Activated B cell treated with CpG ODN at 0.5 μM for 24 hours (primary cell): ENCODE measurements at regions not wholly inside any gene's neighbourhood (a gene's known extent, or its start where the extent isn't known, plus 50 kb on each side); places are given as distances from the start of the nearest gene placed in this dataset.

Source experiments
- ATAC-seq: fragments of 200-7000 bp; cut with Tn5 transposase; one replicate; pipeline ENCODE4 v1.10.0; 2021; ENCODE audit warnings: low read depth, mild to moderate bottlenecking, moderate library complexity
- CTCF ChIA-PET: fragments of 350-600 bp; sonication (Branson Sonifier 250); formaldehyde crosslinking; loops from one replicate; lab custom pipeline; 2021; ENCODE audit warnings: antibody characterized with exemption; lab: Charles Lee
- POLR2A ChIA-PET: fragments of 350-600 bp; sonication (Branson Sonifier 250); formaldehyde crosslinking; loops from one replicate; lab custom pipeline; 2021; ENCODE audit warnings: antibody characterized with exemption; lab: Charles Lee
- DNase-seq: peaks from one replicate; pipeline ENCODE4 v3.0.0; 2022
- H3K27ac Mint-ChIP-seq: one replicate; pipeline ENCODE4 v1.8.0; 2020; ENCODE audit warnings: mixed read lengths
- H3K27me3 Mint-ChIP-seq: one replicate; pipeline ENCODE4 v1.8.0; 2021; ENCODE audit warnings: mixed read lengths
- H3K36me3 Mint-ChIP-seq: one replicate; pipeline ENCODE4 v1.8.0; 2021; ENCODE audit warnings: low read depth, mixed read lengths
- H3K4me1 Mint-ChIP-seq: one replicate; pipeline ENCODE4 v1.8.0; 2021; ENCODE audit warnings: mixed read lengths
- H3K4me3 Mint-ChIP-seq: one replicate; pipeline ENCODE4 v1.8.0; 2020; ENCODE audit warnings: mild to moderate bottlenecking, mixed read lengths
- H3K9me3 Mint-ChIP-seq: one replicate; pipeline ENCODE4 v1.8.0; 2020; ENCODE audit warnings: mixed read lengths
- intact Hi-C: fragments of 100-400 bp; cut with micrococcal nuclease; formaldehyde crosslinking; loops from one replicate; pipeline ENCODE4 v1.15.1; 2024
- TF ChIP-seq, protein P1 (sequence below): fragments of 200-600 bp; IDR thresholded peaks from one replicate; pipeline ENCODE4 v1.8.0; 2022; ENCODE audit warnings: antibody characterized with exemption, mild to moderate bottlenecking

DNA sequence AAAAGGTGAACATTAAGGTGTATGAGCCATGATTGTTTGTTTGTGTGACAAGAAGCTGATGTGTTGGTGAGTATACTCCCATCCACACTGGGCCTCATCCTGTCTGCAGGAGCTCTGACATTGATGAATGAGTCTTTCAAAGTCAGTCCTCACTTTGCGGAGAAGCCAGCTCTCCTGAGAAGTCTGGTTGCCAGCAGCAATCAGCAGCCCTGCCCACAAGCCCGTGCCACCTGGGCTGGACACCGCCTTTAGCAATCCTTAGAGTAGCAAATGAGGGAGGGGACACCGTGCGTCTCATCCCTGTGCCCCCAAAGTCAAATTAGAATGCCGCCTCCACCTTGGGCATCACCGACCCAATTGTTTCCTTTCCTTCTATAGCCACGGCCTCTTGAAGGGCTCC, 174.8 kb upstream of the NECTIN1 start:
- H3K4me3 Mint-ChIP-seq: no peak overlapping the region
- ChIA-PET CTCF (no interaction called here), POLR2A (no interaction called here)

DNA sequence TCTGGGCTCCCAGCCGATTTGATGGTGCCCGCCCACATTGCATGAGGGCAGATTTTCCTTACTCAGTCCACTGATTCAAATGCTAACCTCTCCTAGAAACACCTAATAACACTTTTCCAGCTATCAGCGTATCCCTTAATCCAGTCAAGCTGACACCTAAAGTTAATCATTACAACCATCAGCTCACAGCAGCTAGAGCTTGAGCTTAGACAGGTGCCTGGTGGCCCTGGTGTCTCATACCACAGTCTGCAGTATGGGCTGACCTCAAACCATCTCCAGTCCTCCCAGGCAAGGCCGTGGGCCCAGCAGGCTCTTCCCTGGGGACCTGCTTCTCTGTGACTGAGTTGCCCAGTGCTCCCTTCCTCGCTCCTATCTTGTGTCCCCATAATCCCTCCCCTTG, 174.4 kb upstream of the NECTIN1 start:
- no peaks in the 10 kb centered on the region for H3K36me3 Mint-ChIP-seq
- ATAC-seq: no peak
- DNase-seq: no peak
- no peaks in the 10 kb centered on the region for H3K9me3 Mint-ChIP-seq
- TF ChIP-seq, protein P1, sequence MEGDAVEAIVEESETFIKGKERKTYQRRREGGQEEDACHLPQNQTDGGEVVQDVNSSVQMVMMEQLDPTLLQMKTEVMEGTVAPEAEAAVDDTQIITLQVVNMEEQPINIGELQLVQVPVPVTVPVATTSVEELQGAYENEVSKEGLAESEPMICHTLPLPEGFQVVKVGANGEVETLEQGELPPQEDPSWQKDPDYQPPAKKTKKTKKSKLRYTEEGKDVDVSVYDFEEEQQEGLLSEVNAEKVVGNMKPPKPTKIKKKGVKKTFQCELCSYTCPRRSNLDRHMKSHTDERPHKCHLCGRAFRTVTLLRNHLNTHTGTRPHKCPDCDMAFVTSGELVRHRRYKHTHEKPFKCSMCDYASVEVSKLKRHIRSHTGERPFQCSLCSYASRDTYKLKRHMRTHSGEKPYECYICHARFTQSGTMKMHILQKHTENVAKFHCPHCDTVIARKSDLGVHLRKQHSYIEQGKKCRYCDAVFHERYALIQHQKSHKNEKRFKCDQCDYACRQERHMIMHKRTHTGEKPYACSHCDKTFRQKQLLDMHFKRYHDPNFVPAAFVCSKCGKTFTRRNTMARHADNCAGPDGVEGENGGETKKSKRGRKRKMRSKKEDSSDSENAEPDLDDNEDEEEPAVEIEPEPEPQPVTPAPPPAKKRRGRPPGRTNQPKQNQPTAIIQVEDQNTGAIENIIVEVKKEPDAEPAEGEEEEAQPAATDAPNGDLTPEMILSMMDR: no peak
- POLR2A ChIA-PET: no interaction called here
- no peaks in the 10 kb centered on the region for H3K4me1 Mint-ChIP-seq
- intact Hi-C loops: no loop called here
- CTCF ChIA-PET: no interaction called here
- H3K4me3 Mint-ChIP-seq: no peak overlapping the region
- no peak overlapping the region for H3K27ac Mint-ChIP-seq
- peaks cover 7% of the 10 kb centered on the region for H3K27me3 Mint-ChIP-seq

More for the DNA sequence above, 174.8 kb upstream of the NECTIN1 start:
- H3K9me3 Mint-ChIP-seq: no peaks in the 10 kb centered on the region
- no peaks in the 10 kb centered on the region for H3K36me3 Mint-ChIP-seq
- TF ChIP-seq, protein P1: no peak
- peaks cover 7% of the 10 kb centered on the region for H3K27me3 Mint-ChIP-seq
- H3K4me1 Mint-ChIP-seq: no peaks in the 10 kb centered on the region
- DNase-seq (no peak), ATAC-seq (no peak)
- no peak overlapping the region for H3K27ac Mint-ChIP-seq
- intact Hi-C loops: no loop called here

DNA sequence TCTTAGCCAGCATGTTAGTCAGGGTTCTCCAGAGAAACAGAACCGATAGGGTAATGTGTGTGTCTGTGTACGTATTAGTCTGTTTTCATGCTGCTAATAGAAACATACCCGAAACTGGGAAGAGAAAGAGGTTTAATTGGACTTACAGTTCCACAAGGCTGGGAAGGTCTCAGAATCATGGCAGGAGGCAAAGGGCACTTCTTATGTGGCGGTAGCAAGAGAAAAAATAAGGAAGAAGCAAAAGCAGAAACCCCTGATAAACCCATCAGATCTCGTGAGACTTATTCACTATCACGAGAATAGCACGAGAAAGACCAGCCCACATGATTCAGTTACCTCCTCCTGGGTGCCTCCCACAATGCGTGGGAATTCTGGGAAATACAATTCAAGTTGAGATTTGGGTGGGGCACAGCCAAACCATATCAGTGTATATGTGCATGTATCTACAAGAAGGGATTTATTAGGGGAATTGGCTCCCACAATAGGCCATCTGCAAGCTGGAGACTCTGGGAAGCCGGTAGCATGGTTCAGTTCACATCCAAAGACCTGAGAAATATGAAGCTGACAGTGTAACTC, 173.7 kb upstream of the NECTIN1 start:
- ChIA-PET CTCF (no interaction called here), POLR2A (no interaction called here)
- H3K4me1 Mint-ChIP-seq: no peaks in the 10 kb centered on the region
- H3K36me3 Mint-ChIP-seq: no peaks in the 10 kb centered on the region
- DNase-seq: no peak
- no peak overlapping the region for H3K27ac Mint-ChIP-seq
- H3K27me3 Mint-ChIP-seq: peaks cover 7% of the 10 kb centered on the region
- H3K9me3 Mint-ChIP-seq: no peaks in the 10 kb centered on the region
- no peak for ATAC-seq
- no peak overlapping the region for H3K4me3 Mint-ChIP-seq
- TF ChIP-seq, protein P1: no peak
- intact Hi-C loops: no loop called here

DNA sequence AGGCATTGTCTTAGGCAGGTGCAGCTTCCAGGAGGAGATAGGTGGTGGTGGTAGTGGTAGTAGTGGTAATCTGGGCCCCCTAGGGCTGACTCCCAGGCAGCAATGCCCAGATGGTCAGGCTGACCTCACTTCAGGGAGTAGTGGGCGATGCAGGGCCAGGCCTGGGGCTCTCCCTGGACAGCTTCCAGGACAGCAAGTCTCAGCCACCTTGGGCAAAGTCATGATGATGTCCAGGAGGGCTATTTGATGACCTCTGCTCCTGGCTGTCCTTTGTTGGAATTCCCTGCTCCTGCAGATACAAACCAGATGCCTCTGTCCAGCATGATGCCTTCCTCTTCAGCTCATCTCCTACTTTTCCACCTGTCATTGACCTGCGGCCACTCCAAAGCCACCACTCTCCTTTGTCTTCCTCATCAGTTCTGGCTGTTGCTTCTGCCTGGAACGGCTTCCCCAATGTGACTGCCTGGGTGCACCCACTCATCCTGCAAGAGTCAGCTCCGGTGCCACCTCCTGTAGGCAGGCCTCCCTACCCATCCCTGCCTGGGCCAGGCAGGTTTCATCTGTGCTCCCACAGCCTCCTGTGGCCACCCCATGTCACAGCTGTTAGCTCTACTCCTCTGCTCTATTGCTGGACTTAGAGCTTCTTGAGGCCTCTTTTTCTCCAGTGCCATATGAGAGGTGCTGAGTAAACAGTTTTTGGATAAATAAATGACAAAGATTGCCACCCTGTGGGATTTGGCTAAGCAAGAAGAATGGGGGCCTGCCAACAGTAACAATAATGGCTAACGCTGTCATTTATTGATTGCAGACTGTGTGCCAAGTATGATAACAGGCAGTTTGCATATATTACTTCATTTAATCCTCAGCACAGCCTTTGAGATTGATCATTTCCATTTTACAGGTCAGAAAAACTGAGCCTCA, 172.9 kb upstream of the NECTIN1 start:
- TF ChIP-seq, protein P1: no peak
- DNase-seq (no peak), ATAC-seq (no peak)
- Mint-ChIP-seq H3K27me3 (peaks cover 4% of the 10 kb centered on the region), H3K9me3 (no peaks in the 10 kb centered on the region), H3K4me1 (no peaks in the 10 kb centered on the region), H3K36me3 (no peaks in the 10 kb centered on the region), H3K4me3 (no peak overlapping the region), H3K27ac (no peak overlapping the region)
- intact Hi-C loops: no loop called here
- ChIA-PET POLR2A (no interaction called here), CTCF (no interaction called here)

DNA sequence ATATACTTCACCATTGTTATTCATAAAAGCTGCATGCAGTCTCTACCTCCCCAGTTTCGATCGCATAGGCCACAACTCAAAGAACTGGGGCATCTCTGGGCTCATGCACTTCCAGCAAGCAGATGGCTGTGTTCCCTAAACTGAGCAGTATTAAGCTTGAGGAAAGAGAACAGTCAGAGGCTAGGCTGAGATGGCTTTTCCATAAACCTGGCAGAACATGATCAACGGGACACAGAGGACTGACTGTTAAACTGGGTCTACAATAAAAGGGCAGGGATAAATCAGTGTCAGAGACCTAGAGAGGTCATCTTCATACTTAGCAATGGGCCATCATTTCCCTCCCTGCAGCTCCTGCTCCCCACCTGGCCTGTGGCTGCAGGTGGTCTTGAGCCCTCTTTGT, 171.0 kb upstream of the NECTIN1 start:
- Mint-ChIP-seq H3K27me3 (no peaks in the 10 kb centered on the region), H3K9me3 (no peaks in the 10 kb centered on the region), H3K27ac (no peak overlapping the region), H3K4me1 (no peaks in the 10 kb centered on the region), H3K36me3 (no peaks in the 10 kb centered on the region), H3K4me3 (no peak overlapping the region)
- CTCF ChIA-PET: no interaction called here
- POLR2A ChIA-PET: no interaction called here
- ATAC-seq (no peak), DNase-seq (no peak)
- TF ChIP-seq, protein P1: no peak
- intact Hi-C loops: no loop called here
